Choroid plexus epithelial cell (primary cell): ENCODE measurements at regions not wholly inside any gene's neighbourhood (a gene's known extent, or its start where the extent isn't known, plus 50 kb on each side); places are given as distances from the start of the nearest gene placed in this dataset.

Source experiments
- DNase-seq: peaks from one replicate; pipeline ENCODE4 v3.0.0-alpha.2; 2010; ENCODE audit warnings: low read depth
- H3K4me3 ChIP-seq: 2 replicates; pipeline ENCODE4 v1.5.1; 2011; ENCODE audit warnings: low read depth, mild to moderate bottlenecking, control low read depth, low read length, moderate library complexity
- CTCF ChIP-seq: conservative IDR thresholded peaks from 2 replicates; pipeline ENCODE4 v1.5.1; 2011; ENCODE audit warnings: low read depth, mild to moderate bottlenecking, control low read depth, inconsistent platforms, low read length, moderate library complexity

GRCh38 chr6:6716998-6717763 is 128.7 kb downstream of the LY86 start:
- H3K4me3 ChIP-seq, result no peak overlapping the region
- TF ChIP-seq CTCF, result no peak

GRCh38 chr6:6717953-6718352 is 129.4 kb downstream of the LY86 start:
- peak; percentile 39 for DNase-seq
- H3K4me3 ChIP-seq, result no peak overlapping the region
- TF ChIP-seq CTCF, result no peak

More at GRCh38 chr6:6716998-6717763, 128.7 kb downstream of the LY86 start:
- DNase-seq, result no peak

DNA sequence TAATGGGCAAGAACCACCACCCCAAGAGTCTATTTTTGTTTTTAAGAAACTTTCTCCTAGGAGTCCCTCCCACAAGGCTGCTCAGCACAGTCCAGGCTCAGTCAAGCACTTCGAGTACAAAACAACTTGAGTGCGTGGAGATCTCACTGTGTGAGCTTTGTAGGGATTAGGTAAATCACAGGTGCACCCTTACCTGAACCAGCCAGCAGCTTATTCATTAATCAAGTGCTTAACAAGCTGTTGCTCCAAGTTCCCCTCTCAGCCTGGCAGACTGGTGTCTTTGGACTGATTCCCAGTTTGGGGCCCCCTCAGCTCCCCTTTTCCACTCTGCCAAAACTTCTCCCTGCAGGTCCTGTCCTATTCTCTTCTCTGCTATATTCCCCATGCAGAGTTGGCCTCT is 133.1 kb downstream of the LY86 start:
- no peak for DNase-seq
- H3K4me3 ChIP-seq, result no peak overlapping the region
- no peak for TF ChIP-seq CTCF

DNA sequence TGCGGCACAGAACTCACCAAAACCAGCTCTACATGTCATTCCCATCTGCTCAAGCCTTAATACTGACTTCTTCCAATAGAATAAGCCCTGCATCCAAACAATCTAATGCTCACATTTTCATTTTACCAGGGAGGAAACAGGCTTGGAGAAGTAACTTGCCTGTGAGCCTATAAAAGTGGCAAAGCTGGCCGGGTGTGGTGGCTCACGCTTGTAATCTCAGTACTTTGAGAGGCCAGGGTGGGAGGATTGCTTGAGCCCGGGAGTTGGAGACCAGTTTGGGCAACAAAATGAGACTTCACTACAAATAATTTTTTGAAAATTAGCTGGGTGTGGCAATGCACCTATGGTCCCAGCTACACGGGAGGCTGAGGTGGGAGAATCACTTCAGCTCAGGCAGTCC is 133.7 kb downstream of the LY86 start:
- DNase-seq, result no peak
- TF ChIP-seq CTCF, result no peak
- H3K4me3 ChIP-seq, result no peak overlapping the region

GRCh38 chr6:6723361-6723760 is 134.8 kb downstream of the LY86 start:
- H3K4me3 ChIP-seq, result no peak overlapping the region
- TF ChIP-seq CTCF, result no peak

GRCh38 chr6:6723921-6724538 is 135.5 kb downstream of the LY86 start:
- DNase-seq, result peak; percentile 67
- TF ChIP-seq CTCF, result no peak
- peak overlapping the region; percentile 58 for H3K4me3 ChIP-seq

More at GRCh38 chr6:6723361-6723760, 134.8 kb downstream of the LY86 start:
- DNase-seq, result no peak
